Esophagus muscularis mucosa (tissue), 2 donors: ENCODE measurements at regions not wholly inside any gene's neighbourhood (a gene's known extent, or its start where the extent isn't known, plus 50 kb on each side); places are given as distances from the start of the nearest gene placed in this dataset.
"Not testable (repeated sequence)": the region's sequence is repeated elsewhere in the genome, so short reads cannot be mapped to it uniquely, and the experiment has no call there.

Experiments
- EP300 ChIP-seq: sonication (generic); formaldehyde crosslinking; IDR thresholded peaks from one replicate; pipeline ENCODE4 v1.6.1; 2017; ENCODE audit warnings: antibody characterized with exemption
- POLR2A ChIP-seq: fragments of 450-650 bp; IDR thresholded peaks from one replicate; pipeline ENCODE4 v1.6.1; 2017; ENCODE audit warnings: antibody characterized with exemption, moderate library complexity, mild to moderate bottlenecking, low read depth

DNA sequence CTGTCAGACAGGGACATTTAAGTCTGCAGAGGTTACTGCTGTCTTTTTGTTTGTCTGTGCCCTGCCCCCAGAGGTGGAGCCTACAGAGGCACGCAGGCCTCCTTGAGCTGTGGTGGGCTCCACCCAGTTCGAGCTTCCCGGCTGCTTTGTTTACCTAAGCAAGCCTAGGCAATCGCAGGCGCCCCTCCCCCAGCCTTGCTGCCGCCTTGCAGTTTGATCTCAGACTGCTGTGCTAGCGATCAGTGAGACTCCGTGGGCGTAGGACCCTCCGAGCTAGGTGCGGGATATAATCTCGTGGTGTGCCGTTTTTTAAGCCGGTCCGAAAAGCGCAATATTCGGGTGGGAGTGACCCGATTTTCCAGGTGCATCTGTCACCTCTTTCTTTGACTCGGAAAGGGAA is 193.9 kb downstream of the RMST start:
- not testable (repeated sequence) for TF ChIP-seq POLR2A, EP300
